ENCODE measurements at regions not wholly inside any gene's neighbourhood (a gene's known extent, or its start where the extent isn't known, plus 50 kb on each side); places are given as distances from the start of the nearest gene placed in this dataset.

GRCh38 chr9:116088396-116088795, 65.2 kb upstream of the PAPPA start:
- ChIA-PET CTCF (interaction anchor here (1.5 kb wide), 1 partner anchor 64 kb away, joined by 5 read pairs; no protein-coding TSS in a partner anchor), POLR2A (interaction anchor here (0.7 to 1.9 kb wide), 5 partner anchors 12 to 954 kb away, joined by 3 to 12 read pairs (median 5); partner anchors contain the start of gene PAPPA)
- TF ChIP-seq CTCF (IDR thresholded peaks at IDR 0.05; ENCODE audit: low read depth, low read length): no peak
- H3K4me3 ChIP-seq (ENCODE audit: low read depth, low read length): no peak overlapping the region
- H3K27me3 ChIP-seq (ENCODE audit: control insufficient read depth, insufficient read depth, low read length): no peaks in the 10 kb centered on the region
- H3K27ac ChIP-seq (ENCODE audit: low read depth, low read length): no peak overlapping the region
- no peaks in the 10 kb centered on the region for H3K9me3 ChIP-seq (ENCODE audit: control insufficient read depth, insufficient read depth, low read length)
- DNase-seq (ENCODE audit: low read depth, low spot score): no peak

DNA sequence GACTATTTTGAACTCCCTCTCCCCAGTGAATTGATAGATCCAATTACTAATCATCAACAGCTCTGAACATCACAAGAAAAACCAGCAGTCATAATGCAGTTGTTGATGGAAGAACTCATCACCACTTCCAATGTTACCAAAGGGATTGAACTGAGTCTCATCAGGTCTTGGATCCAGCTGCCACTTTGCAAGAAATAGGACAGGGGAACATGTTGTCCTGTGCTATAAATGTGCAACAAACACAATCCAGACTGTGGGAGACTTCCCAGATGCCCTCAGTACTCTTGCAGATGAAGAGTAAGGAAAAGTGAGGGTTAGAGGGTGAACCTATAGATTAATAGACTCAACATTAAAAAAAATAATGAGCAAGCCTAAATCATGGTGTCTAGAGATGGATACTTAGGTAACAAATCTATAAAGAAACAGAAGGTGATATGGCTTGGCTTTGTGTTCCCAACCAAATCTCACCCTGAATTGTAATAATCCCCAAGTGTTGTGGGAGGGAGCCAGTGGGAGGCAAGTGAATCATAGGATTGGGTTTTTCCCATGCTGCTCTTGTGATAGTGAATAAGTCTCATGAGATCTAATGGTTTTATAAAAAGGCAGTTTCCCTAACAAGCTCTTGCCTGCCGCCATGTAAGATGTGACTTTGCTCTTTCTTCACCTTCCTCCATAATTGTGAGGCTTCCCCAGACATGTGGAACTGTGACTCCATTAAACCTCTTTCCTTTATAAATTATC, 63.4 kb upstream of the PAPPA start:
- ChIA-PET POLR2A (no interaction called here), CTCF (interaction anchor here (1.0 kb wide), 1 partner anchor 396 kb away, joined by 3 read pairs; no protein-coding TSS in a partner anchor)
- DNase-seq (ENCODE audit: low read depth, low spot score): no peak
- no peak overlapping the region for H3K27ac ChIP-seq (ENCODE audit: low read depth, low read length)
- no peaks in the 10 kb centered on the region for H3K9me3 ChIP-seq (ENCODE audit: control insufficient read depth, insufficient read depth, low read length)
- no peaks in the 10 kb centered on the region for H3K27me3 ChIP-seq (ENCODE audit: control insufficient read depth, insufficient read depth, low read length)
- no peak overlapping the region for H3K4me3 ChIP-seq (ENCODE audit: low read depth, low read length)
- no peak for TF ChIP-seq CTCF (IDR thresholded peaks at IDR 0.05; ENCODE audit: low read depth, low read length)

- CTCF ChIA-PET: no interaction called here
- Histone ChIP-seq H3K27ac (ENCODE audit: low read depth, low read length) (no peak overlapping the region), H3K9me3 (ENCODE audit: control insufficient read depth, insufficient read depth, low read length) (no peaks in the 10 kb centered on the region), H3K4me3 (ENCODE audit: low read depth, low read length) (no peak overlapping the region), H3K27me3 (ENCODE audit: control insufficient read depth, insufficient read depth, low read length) (no peaks in the 10 kb centered on the region)
- no peak for DNase-seq (ENCODE audit: low read depth, low spot score)
- TF ChIP-seq CTCF (IDR thresholded peaks at IDR 0.05; ENCODE audit: low read depth, low read length): no peak
- POLR2A ChIA-PET: no interaction called here
Measured at GRCh38 chr9:116094846-116095245, 58.7 kb upstream of the PAPPA start.

DNA sequence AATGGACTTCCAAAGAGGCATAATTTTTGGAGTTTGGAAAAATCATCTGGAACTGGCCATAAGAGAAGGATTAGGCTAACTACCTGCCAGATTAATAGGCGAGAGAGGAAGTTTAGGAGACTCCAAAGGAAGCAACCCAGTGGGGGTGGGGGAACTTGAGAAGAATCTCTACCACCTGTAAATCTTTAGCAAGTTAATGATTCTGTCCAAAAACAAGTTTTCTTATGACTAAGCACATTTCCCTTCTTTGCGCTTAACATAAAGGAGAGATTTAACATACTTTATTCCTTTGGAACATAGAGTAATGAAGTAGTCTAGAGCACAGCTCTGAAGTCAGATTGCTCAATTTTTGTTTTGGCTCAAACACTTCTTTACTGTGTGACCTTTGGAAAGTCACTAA, 58.2 kb upstream of the PAPPA start:
- no peak overlapping the region for H3K4me3 ChIP-seq (ENCODE audit: low read depth, low read length)
- H3K9me3 ChIP-seq (ENCODE audit: control insufficient read depth, insufficient read depth, low read length): no peaks in the 10 kb centered on the region
- no peak overlapping the region for H3K27ac ChIP-seq (ENCODE audit: low read depth, low read length)
- TF ChIP-seq CTCF (IDR thresholded peaks at IDR 0.05; ENCODE audit: low read depth, low read length): no peak
- CTCF ChIA-PET: no interaction called here
- POLR2A ChIA-PET: no interaction called here
- DNase-seq (ENCODE audit: low read depth, low spot score): no peak
- no peaks in the 10 kb centered on the region for H3K27me3 ChIP-seq (ENCODE audit: control insufficient read depth, insufficient read depth, low read length)

DNA sequence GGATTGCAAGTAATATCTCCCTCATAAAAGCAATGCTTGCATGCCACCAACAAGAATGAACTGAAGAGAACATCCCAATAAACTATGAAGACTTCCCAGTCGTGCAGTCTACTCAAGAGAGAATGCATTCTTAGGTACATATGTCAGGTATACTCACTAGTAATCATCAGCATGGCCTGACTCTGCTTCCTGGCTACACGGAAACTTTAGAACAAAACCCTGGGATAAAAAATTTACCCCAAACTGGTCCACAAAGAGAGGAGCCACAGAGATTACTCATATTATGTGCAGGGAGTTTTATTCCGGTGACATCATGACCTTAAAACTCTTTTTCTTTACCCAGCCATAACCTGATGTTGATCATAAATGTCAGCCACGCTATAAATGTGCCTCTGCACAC, 57.5 kb upstream of the PAPPA start:
- POLR2A ChIA-PET: no interaction called here
- H3K27ac ChIP-seq (ENCODE audit: low read depth, low read length): no peak overlapping the region

More for the DNA sequence above, 57.5 kb upstream of the PAPPA start:
- Histone ChIP-seq H3K27me3 (ENCODE audit: control insufficient read depth, insufficient read depth, low read length) (no peaks in the 10 kb centered on the region), H3K4me3 (ENCODE audit: low read depth, low read length) (no peak overlapping the region), H3K9me3 (ENCODE audit: control insufficient read depth, insufficient read depth, low read length) (no peaks in the 10 kb centered on the region)
- CTCF ChIA-PET: interaction anchor here (1.6 kb wide), 1 partner anchor 56 kb away, joined by 3 read pairs; no protein-coding TSS in a partner anchor
- DNase-seq (ENCODE audit: low read depth, low spot score): no peak
- TF ChIP-seq CTCF (IDR thresholded peaks at IDR 0.05; ENCODE audit: low read depth, low read length): no peak
